Epithelial cell of esophagus (primary cell): ENCODE measurements at regions not wholly inside any gene's neighbourhood (a gene's known extent, or its start where the extent isn't known, plus 50 kb on each side); places are given as distances from the start of the nearest gene placed in this dataset.

ENCODE experiments used
- DNase-seq: peaks from one replicate; pipeline ENCODE4 v3.0.0; 2010; ENCODE audit warnings: low read depth
- H3K4me3 ChIP-seq: 2 replicates; pipeline ENCODE4 v1.5.1; 2011; ENCODE audit warnings: mild to moderate bottlenecking, low read length, control low read depth
- TF ChIP-seq, protein P1 (sequence below): IDR thresholded peaks from 2 replicates; pipeline ENCODE4 v1.5.1; 2011; ENCODE audit warnings: low read depth, mild to moderate bottlenecking, low read length, control low read depth, inconsistent platforms; ENCODE audit not compliant: insufficient read depth; ENCODE audit errors: missing control alignments

DNA sequence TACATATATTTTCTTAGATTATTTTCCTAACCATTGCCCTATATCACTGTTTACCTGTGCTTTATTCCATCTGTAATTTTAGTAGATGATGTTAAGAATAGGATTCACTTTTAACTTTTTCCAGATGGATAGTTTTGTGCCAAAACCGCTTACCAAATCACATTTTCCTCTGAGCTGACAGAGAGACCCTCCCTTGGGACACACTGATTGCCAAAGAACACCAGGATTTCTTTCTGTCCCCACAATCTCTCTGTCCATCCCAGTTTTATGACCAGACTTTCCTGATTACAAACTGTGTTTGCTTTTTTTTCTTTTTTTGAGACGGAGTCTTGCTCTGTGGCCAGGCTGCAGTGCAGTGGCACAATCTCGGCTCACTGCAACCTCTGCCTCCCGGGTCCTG is 81.3 kb upstream of the SPATA31C2 start:
- no peak for DNase-seq
- TF ChIP-seq, protein P1, sequence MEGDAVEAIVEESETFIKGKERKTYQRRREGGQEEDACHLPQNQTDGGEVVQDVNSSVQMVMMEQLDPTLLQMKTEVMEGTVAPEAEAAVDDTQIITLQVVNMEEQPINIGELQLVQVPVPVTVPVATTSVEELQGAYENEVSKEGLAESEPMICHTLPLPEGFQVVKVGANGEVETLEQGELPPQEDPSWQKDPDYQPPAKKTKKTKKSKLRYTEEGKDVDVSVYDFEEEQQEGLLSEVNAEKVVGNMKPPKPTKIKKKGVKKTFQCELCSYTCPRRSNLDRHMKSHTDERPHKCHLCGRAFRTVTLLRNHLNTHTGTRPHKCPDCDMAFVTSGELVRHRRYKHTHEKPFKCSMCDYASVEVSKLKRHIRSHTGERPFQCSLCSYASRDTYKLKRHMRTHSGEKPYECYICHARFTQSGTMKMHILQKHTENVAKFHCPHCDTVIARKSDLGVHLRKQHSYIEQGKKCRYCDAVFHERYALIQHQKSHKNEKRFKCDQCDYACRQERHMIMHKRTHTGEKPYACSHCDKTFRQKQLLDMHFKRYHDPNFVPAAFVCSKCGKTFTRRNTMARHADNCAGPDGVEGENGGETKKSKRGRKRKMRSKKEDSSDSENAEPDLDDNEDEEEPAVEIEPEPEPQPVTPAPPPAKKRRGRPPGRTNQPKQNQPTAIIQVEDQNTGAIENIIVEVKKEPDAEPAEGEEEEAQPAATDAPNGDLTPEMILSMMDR: no peak
- no peak overlapping the region for H3K4me3 ChIP-seq

DNA sequence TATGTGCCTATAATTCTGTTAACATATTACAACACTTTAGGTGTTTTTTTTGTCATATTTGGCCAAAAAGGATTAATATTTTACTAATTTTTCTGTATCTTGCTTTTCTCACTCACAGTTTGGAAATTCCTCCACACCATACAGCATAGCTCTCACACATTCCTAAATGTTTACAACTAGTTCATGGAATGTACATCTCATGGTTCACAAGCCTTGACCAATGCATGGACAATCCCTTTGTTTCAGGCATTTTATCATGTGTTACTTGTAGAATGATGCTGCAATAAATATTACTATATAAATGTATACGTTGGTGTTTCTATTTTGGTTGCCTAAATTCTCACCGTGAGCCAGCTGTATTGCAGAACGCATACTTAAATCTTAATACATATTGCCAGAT is 80.5 kb upstream of the SPATA31C2 start:
- DNase-seq: peak; percentile 33
- TF ChIP-seq, protein P1: no peak
- H3K4me3 ChIP-seq: no peak overlapping the region

DNA sequence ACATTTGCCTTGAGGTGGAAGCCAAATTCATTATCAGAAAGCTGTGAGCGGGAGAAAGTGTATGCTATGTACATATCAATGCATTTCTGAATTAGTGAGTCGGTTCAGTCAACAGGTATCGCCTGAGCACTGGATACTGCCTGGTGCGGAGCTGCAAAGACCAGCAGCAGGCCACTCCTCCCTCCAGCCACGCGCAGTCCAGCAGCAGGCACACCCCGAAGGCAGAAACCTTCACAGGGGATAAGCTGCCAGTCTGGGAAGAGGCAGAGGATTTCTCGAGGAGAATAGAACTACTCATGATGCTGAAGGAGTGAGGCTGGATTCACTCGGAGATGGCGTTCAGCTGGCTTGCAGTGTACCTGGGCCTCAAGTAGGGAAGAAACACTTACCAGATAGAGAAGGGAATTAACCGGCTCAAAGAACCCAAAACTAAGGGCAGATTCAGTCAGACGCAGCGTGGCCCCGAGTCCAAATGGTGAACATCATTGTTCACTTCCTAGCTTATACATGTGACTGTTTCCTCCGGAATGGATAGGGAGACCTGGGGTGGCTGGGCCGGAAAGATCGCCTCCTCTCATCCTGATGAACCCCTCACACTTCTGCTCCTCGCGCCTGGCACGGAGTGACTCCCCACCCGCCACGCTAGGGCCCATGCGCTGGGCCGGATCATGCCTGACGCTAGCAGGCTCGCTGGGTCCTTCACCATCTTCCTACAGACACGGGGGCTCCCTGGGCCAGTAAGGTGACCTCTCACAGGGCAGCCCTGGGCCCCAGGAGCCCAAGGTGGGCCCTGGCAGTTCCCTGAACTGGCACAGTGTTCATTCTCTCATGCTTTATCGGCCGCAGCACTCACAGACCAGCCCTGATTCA is 78.1 kb upstream of the SPATA31C2 start:
- no peak overlapping the region for H3K4me3 ChIP-seq
- no peak for DNase-seq
- TF ChIP-seq, protein P1: no peak

DNA sequence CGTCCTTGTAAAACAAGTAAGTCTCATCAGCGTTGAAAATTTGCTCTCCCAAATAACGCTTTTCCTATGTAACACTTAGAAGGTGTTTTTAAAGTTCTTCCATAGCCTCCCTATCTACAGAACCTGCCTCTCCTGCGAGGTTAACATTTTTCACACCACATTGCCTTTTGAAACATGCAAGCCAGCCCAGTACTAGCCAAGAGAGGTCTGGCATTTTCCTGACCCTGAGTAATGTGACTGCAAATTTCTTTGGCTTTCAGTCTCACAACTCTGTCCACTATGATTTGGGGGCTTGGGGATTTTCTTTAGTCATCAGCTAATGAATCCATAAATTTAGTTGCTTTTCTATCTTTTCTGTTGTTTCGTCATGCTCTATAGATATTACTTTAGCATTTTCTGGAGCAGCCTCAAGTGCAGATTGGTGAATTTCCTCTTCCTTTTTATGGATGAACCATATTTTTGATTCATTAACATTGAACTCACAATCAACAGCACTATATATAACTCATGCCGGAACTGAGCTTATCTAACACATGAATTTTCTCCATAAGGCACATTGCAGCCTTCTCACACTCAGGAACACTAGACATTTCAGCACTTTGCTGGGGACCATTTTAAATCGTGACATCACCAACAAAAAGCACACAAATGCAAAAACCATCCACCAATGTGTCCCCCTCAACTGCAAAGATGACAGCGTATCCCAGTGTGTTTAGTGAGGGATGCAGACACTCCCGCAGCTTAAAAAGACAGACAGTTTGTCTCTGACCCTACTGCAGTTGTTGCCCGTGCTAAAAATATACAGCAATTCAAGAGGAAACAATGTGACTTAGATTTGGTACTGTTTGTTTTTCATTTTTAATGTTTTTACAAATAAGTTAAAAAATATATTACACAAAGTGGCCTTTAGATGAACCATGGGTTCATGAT is 77.2 kb upstream of the SPATA31C2 start:
- no peak overlapping the region for H3K4me3 ChIP-seq
- TF ChIP-seq, protein P1: no peak
- no peak for DNase-seq

DNA sequence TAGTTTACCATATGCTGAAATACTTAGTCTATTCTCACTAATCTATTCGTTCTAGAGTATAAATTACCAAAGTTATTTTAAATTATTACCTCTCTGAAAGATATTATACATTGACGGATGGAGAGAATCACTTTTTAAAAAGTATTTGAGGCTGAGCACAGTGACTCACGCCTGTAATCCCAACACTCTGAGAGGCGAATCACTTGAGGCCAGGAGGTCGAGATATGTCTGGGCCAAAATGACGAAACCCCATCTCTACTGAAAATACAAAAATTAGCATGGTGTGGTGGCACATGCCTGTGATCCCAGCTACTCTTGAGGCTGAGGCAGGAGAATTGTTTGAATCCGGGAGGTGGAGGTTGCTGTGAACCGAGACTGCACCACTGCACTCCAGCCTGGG is 64.0 kb upstream of the SPATA31C2 start:
- no peak overlapping the region for H3K4me3 ChIP-seq
- DNase-seq: no peak
- TF ChIP-seq, protein P1: no peak

DNA sequence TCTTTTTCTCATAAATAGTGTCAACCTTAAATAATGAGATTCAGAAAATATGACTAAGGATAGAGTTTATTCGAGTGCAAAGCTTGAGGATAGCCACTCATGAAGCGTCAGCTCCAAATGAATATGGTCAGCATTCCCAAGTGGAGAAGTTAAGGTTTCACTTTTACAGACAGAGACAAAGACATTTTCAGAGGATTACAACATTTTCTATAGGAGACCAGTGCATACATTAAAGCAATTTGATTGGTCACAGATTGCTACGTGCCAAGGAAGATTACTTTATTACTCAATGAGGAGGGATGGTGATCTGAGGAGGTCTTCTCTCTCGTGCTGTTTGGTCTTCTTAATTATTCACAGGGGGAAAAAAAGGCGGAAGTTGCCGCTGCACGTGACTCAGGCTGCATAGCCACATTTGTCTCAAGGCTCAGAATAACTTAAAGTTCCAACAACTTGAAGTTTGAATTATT is 60.1 kb upstream of the SPATA31C2 start:
- no peak overlapping the region for H3K4me3 ChIP-seq
- peak; percentile 26 for DNase-seq
- TF ChIP-seq, protein P1: no peak
